Activated CD8-positive, alpha-beta memory T cell treated with anti-CD3 and anti-CD28 coated beads, Interleukin-2, amount 50 U/mL, for 48 hours (primary cell): ENCODE measurements at regions not wholly inside any gene's neighbourhood (a gene's known extent, or its start where the extent isn't known, plus 50 kb on each side); places are given as distances from the start of the nearest gene placed in this dataset.
"Not testable (repeated sequence)": the region's sequence is repeated elsewhere in the genome, so short reads cannot be mapped to it uniquely, and the experiment has no call there.

Source experiments
- DNase-seq: peaks from one replicate; pipeline ENCODE4 v3.0.0-alpha.2; 2020

- DNase-seq: no peak
These were observed 826.4 kb downstream of the EPHA4 start for GRCh38 chr2:220745682-220746081.

- DNase-seq: no peak
These were observed 824.4 kb downstream of the EPHA4 start for GRCh38 chr2:220747736-220748135.

GRCh38 chr2:220748875-220749479 lies 823.1 kb downstream of the EPHA4 start:
- DNase-seq: no peak

- DNase-seq: no peak
These were observed 818.6 kb downstream of the EPHA4 start for GRCh38 chr2:220753486-220753885.

- no peak for DNase-seq
These were observed 815.5 kb downstream of the EPHA4 start for GRCh38 chr2:220756653-220757052.

- not testable (repeated sequence) for DNase-seq
These were observed 813.7 kb downstream of the EPHA4 start for GRCh38 chr2:220758376-220758775.

GRCh38 chr2:220764171-220764570 lies 807.9 kb downstream of the EPHA4 start:
- DNase-seq: no peak

GRCh38 chr2:220767591-220768255 lies 804.4 kb downstream of the EPHA4 start:
- DNase-seq: no peak

GRCh38 chr2:220775856-220776488 lies 796.1 kb downstream of the EPHA4 start:
- DNase-seq: no peak

- not testable (repeated sequence) for DNase-seq
These were observed 793.0 kb downstream of the EPHA4 start for GRCh38 chr2:220779076-220779475.

GRCh38 chr2:220779511-220779910 lies 792.6 kb downstream of the EPHA4 start:
- DNase-seq: no peak

- no peak for DNase-seq
These were observed 792.2 kb downstream of the EPHA4 start for GRCh38 chr2:220779931-220780330.

GRCh38 chr2:220781622-220782241 lies 790.4 kb downstream of the EPHA4 start:
- no peak for DNase-seq

GRCh38 chr2:220782609-220783113 lies 789.4 kb downstream of the EPHA4 start:
- DNase-seq: no peak

GRCh38 chr2:220783671-220784070 lies 788.4 kb downstream of the EPHA4 start:
- DNase-seq: no peak

- no peak for DNase-seq
These were observed 786.9 kb downstream of the EPHA4 start for GRCh38 chr2:220785178-220785577.

GRCh38 chr2:220786216-220786615 lies 785.9 kb downstream of the EPHA4 start:
- no peak for DNase-seq

GRCh38 chr2:220787251-220787650 lies 784.9 kb downstream of the EPHA4 start:
- DNase-seq: no peak

- DNase-seq: no peak
These were observed 782.1 kb downstream of the EPHA4 start for GRCh38 chr2:220789961-220790360.

GRCh38 chr2:220795705-220796104 lies 776.4 kb downstream of the EPHA4 start:
- DNase-seq: no peak

GRCh38 chr2:220811115-220811514 lies 761.0 kb downstream of the EPHA4 start:
- DNase-seq: no peak

GRCh38 chr2:220811952-220812570 lies 760.0 kb downstream of the EPHA4 start:
- no peak for DNase-seq

GRCh38 chr2:220814441-220814840 lies 757.7 kb downstream of the EPHA4 start:
- no peak for DNase-seq
